Aorta (tissue), 5 donors: ENCODE measurements at regions not wholly inside any gene's neighbourhood (a gene's known extent, or its start where the extent isn't known, plus 50 kb on each side); places are given as distances from the start of the nearest gene placed in this dataset.
"Not testable (repeated sequence)": the region's sequence is repeated elsewhere in the genome, so short reads cannot be mapped to it uniquely, and the experiment has no call there.

Experiments used
- ATAC-seq: fragments of 200-7000 bp; cut with Tn5 transposase; one replicate; pipeline ENCODE4 v1.9.1; 2022; ENCODE audit warnings: moderate library complexity; ENCODE audit not compliant: low FRiP score
- DNase-seq, 2 donors: peaks; one replicate each; pipeline ENCODE4 v3.0.0-alpha.2; 2020
- H3K27ac ChIP-seq, 2 donors: one replicate each; pipeline ENCODE4 v1.5.1; 2013; ENCODE audit warnings: low read length in 2 of 2, mild to moderate bottlenecking in 2 of 2, moderate library complexity in 2 of 2, control low read depth in 1 of 2, inconsistent platforms in 1 of 2, low read depth in 1 of 2
- H3K27me3 ChIP-seq, 2 donors: one replicate each; pipeline ENCODE4 v1.6.1; 2013; ENCODE audit warnings: control low read depth in 1 of 2, low read length in 1 of 2, mild to moderate bottlenecking in 1 of 2, moderate library complexity in 1 of 2; ENCODE audit not compliant: insufficient read depth in 2 of 2, control insufficient read depth in 1 of 2
- H3K36me3 ChIP-seq, 2 donors: one replicate each; pipeline ENCODE4 v1.6.1; 2013; ENCODE audit warnings: control low read depth in 1 of 2, low read length in 1 of 2, mild to moderate bottlenecking in 1 of 2; ENCODE audit not compliant: insufficient read depth in 2 of 2, control insufficient read depth in 1 of 2
- H3K4me1 ChIP-seq, 2 donors: one replicate each; pipeline ENCODE4 v1.6.1; 2013; ENCODE audit warnings: low read length in 2 of 2, control low read depth in 1 of 2, mild to moderate bottlenecking in 1 of 2, moderate library complexity in 1 of 2; ENCODE audit not compliant: insufficient read depth in 2 of 2, control insufficient read depth in 1 of 2
- H3K4me3 ChIP-seq, 2 donors: one replicate each; pipeline ENCODE4 v1.5.1; 2013; ENCODE audit warnings: low read length in 2 of 2, control low read depth in 1 of 2, mild to moderate bottlenecking in 1 of 2
- H3K9me3 ChIP-seq: one replicate; pipeline ENCODE4 v1.6.1; 2013; ENCODE audit warnings: mild to moderate bottlenecking, low read length; ENCODE audit not compliant: control insufficient read depth
- WGBS, 2 donors: extraction: QIAGEN DNeasy Blood & Tissue Kit; methylation state at CpG; one replicate each; pipeline ENCODE4 v1.1.7; 2013; 5-methylcytosine and 5-hydroxymethylcytosine counted together
- intact Hi-C, 2 donors: fragments of 100-400 bp; cut with DNase I; formaldehyde crosslinking; loops; one replicate each; pipeline versions ENCODE4 v1.14.2 to v1.15.0; 2022
- donor health status: healthy with polysubstance abuse.
- donor health status: Bipolar disorder and iron deficiency.
- donor health status: DM: no; HTN: no; CAD: no.
- donor health status: DM: no; HTN: no; CAD: no.
- donor health status: DM: yes; HTN: yes; CAD: no.

GRCh38 chr4:137417676-137418075 is 114.6 kb downstream of the PCDH18 start:
- Histone ChIP-seq H3K36me3 (no peaks in the 10 kb centered on the region), H3K27me3 (no peaks in the 10 kb centered on the region), H3K4me3 (no peak overlapping the region), H3K4me1 (no peaks in the 10 kb centered on the region), H3K9me3 (no peaks in the 10 kb centered on the region), H3K27ac (no peak overlapping the region)
- DNase-seq, result no peak
- no peak for ATAC-seq
- WGBS, 2 donors, result 81 to 85% methylated on average over 2 of the region's 2 CpGs
- intact Hi-C loops, result no loop called here

DNA sequence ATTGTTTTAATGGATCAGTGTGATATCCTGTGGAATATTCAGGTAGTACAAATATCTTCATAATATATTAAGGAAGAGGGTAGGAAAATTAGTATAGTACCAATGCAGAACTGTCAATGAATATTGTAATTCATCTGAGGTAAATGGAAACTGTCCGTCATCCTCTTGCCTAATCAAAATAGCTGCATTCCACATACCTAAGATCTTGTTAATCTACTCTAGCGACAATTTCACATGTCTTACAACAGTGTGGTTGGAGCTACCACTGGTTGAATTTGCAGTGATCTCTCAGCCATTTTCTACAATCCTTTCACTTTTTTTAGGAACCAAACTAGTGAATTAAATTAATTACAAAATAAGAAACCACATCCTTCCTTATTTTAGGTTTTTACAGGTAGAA is 117.5 kb downstream of the PCDH18 start:
- intact Hi-C loops, result no loop called here
- H3K4me3 ChIP-seq, result no peak overlapping the region
- no peaks in the 10 kb centered on the region for H3K4me1 ChIP-seq
- no peak for ATAC-seq
- no peaks in the 10 kb centered on the region for H3K9me3 ChIP-seq
- no peak for DNase-seq
- H3K27ac ChIP-seq, result no peak overlapping the region
- WGBS, 2 donors, result 97 to 98% methylated on average over 2 of the region's 2 CpGs
- no peaks in the 10 kb centered on the region for H3K36me3 ChIP-seq
- no peaks in the 10 kb centered on the region for H3K27me3 ChIP-seq

- no peaks in the 10 kb centered on the region for H3K4me1 ChIP-seq
- no peak for ATAC-seq
- intact Hi-C loops, result no loop called here
Measured at GRCh38 chr4:137408527-137409177, 123.6 kb downstream of the PCDH18 start.

DNA sequence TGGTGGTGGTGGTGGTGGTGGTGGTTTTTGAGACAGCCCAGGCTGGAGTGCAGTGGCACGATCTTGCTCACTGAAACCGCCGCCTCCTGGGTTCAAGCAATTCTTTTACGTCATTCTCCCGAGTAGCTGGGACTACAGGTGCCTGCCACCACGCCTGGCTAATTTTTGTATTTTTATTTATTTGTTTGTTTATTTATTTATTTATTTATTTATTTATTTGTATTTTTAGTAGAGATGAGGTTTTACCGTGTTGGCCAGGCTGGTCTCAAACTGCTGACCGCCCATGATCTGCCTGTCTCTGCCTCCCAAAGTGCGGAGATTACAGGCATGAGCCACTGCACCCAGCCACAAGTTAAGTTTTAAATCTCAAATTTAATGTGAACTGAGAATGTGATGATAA is 126.5 kb downstream of the PCDH18 start:
- H3K27me3 ChIP-seq, DNase-seq, ATAC-seq, H3K4me1 ChIP-seq, intact Hi-C loops, H3K4me3 ChIP-seq, H3K27ac ChIP-seq, H3K9me3 ChIP-seq, H3K36me3 ChIP-seq: not testable (repeated sequence)
- 97 to 98% methylated on average over 9 of the region's 9 CpGs for whole genome bisulfite sequencing, 2 donors

More at GRCh38 chr4:137408527-137409177, 123.6 kb downstream of the PCDH18 start:
- Histone ChIP-seq H3K27me3 (no peaks in the 10 kb centered on the region), H3K4me3 (no peak overlapping the region), H3K9me3 (no peaks in the 10 kb centered on the region), H3K27ac (no peak overlapping the region), H3K36me3 (no peaks in the 10 kb centered on the region)
- 76 to 88% methylated on average over 2 of the region's 2 CpGs for WGBS, 2 donors
- no peak for DNase-seq

GRCh38 chr4:137394018-137394417 is 138.3 kb downstream of the PCDH18 start:
- 87% methylated on average over 1 of the region's 1 CpG for WGBS, 2 donors
- DNase-seq (no peak), ATAC-seq (no peak)

DNA sequence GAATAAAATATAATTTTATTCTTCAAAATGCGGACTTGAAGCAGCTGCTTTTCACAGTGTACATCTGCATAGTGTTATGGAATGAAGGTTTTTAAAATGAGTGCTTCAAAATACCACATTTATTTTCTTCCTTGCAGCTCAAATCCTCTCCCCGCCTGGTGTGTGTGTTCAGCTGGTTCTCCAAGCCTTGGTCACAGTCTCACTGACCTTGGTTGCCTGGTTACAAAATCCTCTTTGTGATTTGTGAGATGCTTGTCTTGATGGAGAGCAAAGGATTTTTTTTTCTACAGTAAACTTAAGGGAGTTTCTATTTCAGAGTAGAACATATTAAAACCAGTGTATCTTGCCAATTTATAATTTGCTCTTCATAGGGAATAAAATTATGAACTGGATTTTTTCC is 139.2 kb downstream of the PCDH18 start:
- DNase-seq, result peak in 1 of 2 donors; percentile 48

More at GRCh38 chr4:137394018-137394417, 138.3 kb downstream of the PCDH18 start:
- Histone ChIP-seq H3K9me3 (no peaks in the 10 kb centered on the region), H3K27ac (no peak overlapping the region), H3K4me3 (no peak overlapping the region), H3K4me1 (no peaks in the 10 kb centered on the region), H3K27me3 (no peaks in the 10 kb centered on the region), H3K36me3 (no peaks in the 10 kb centered on the region)
- intact Hi-C loops, result no loop called here

GRCh38 chr4:137390707-137391106 is 141.6 kb downstream of the PCDH18 start:
- no peak overlapping the region for H3K27ac ChIP-seq
- DNase-seq, result no peak
- H3K4me1 ChIP-seq, result no peaks in the 10 kb centered on the region
- no peak overlapping the region for H3K4me3 ChIP-seq
- no peaks in the 10 kb centered on the region for H3K27me3 ChIP-seq
- intact Hi-C loops, result no loop called here
- no peaks in the 10 kb centered on the region for H3K9me3 ChIP-seq
- H3K36me3 ChIP-seq, result no peaks in the 10 kb centered on the region
- ATAC-seq, result no peak

More for the DNA sequence above, 139.2 kb downstream of the PCDH18 start:
- intact Hi-C loops, result no loop called here
- peak; percentile 71 for ATAC-seq
- 14 to 43% methylated on average over 2 of the region's 2 CpGs for WGBS, 2 donors
- no peak overlapping the region for H3K4me3 ChIP-seq
- no peaks in the 10 kb centered on the region for H3K9me3 ChIP-seq
- no peaks in the 10 kb centered on the region for H3K4me1 ChIP-seq
- no peaks in the 10 kb centered on the region for H3K27me3 ChIP-seq
- no peaks in the 10 kb centered on the region for H3K36me3 ChIP-seq
- H3K27ac ChIP-seq, result no peak overlapping the region

- no peak overlapping the region for H3K27ac ChIP-seq
- no peaks in the 10 kb centered on the region for H3K9me3 ChIP-seq
- H3K27me3 ChIP-seq, result no peaks in the 10 kb centered on the region
- H3K4me3 ChIP-seq, result no peak overlapping the region
- 78 to 83% methylated on average over 1 of the region's 1 CpG for WGBS, 2 donors
- DNase-seq, result no peak
- no peaks in the 10 kb centered on the region for H3K36me3 ChIP-seq
- intact Hi-C loops, result no loop called here
- no peak for ATAC-seq
- no peaks in the 10 kb centered on the region for H3K4me1 ChIP-seq
Measured at GRCh38 chr4:137389911-137390520, 142.3 kb downstream of the PCDH18 start.

- DNase-seq, result no peak
Measured at GRCh38 chr4:137387924-137388323, 144.4 kb downstream of the PCDH18 start.

More at GRCh38 chr4:137387924-137388323, 144.4 kb downstream of the PCDH18 start:
- H3K4me1 ChIP-seq, result no peaks in the 10 kb centered on the region
- H3K27ac ChIP-seq, result no peak overlapping the region
- H3K27me3 ChIP-seq, result no peaks in the 10 kb centered on the region
- no peak for ATAC-seq
- no peaks in the 10 kb centered on the region for H3K9me3 ChIP-seq
- no peak overlapping the region for H3K4me3 ChIP-seq
- H3K36me3 ChIP-seq, result no peaks in the 10 kb centered on the region
- WGBS, 2 donors, result 15 to 18% methylated on average over 3 of the region's 3 CpGs
- intact Hi-C loops, result no loop called here
